ENCODE measurements at regions not wholly inside any gene's neighbourhood (a gene's known extent, or its start where the extent isn't known, plus 50 kb on each side); places are given as distances from the start of the nearest gene placed in this dataset.

DNA sequence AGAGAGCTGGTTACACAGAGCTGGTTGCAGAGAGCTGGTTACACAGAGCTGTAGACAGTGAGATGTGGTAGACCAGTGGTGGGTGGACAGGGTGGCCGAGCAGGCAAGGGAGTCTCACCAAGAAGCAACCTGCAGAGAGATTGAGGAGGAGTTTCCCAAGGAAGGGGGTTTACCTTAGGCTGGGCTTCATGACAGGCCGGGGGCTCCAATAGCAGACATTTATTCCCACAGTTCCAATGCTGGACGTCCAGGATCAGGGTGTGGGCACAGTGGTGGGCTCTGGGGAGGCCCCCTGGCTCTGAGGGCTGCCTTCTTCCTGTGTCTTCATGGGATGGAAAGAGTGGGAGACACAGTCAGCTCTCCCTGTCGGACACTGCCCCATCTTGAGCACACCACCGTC lies 386.9 kb upstream of the IRX4 start:
- H3K36me3 ChIP-seq (ENCODE audit: insufficient read depth, low read length) = no peaks in the 10 kb centered on the region
- no peaks in the 10 kb centered on the region for H3K4me1 ChIP-seq (ENCODE audit: insufficient read depth, low read length)
- no peaks in the 10 kb centered on the region for H3K27me3 ChIP-seq (ENCODE audit: control insufficient read depth in 1 of 2, insufficient read depth in 2 of 2, low read length in 2 of 2)
- no peak overlapping the region for H3K4me3 ChIP-seq (ENCODE audit: low read depth in 1 of 2, low read length in 2 of 2)
- H3K9me3 ChIP-seq (ENCODE audit: low read length) = no peaks in the 10 kb centered on the region
- no peak overlapping the region for H3K27ac ChIP-seq (ENCODE audit: low read depth, low read length)
- no peak overlapping the region for H3K9ac ChIP-seq (ENCODE audit: low read length)

DNA sequence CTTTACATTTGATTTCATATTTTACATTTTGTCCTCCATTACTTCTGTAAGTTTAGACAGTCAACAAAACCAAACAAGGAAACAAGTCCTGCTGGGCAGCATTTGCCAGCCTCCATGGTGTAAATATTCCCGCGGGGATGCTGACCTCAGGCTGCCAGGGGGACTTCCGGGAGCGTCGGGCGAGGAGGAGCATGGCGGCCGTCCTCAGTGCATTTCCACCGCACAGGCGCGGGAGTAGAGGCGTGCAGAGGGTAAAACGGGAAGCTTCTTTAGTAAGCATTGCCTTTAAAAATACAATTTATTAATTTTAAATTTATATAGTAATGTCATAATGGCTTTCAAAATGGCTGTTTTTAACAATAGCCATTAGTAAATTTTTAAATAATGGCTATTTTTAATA lies 385.3 kb upstream of the IRX4 start:
- Histone ChIP-seq H3K9me3 (ENCODE audit: low read length) (no peaks in the 10 kb centered on the region), H3K4me1 (ENCODE audit: insufficient read depth, low read length) (no peaks in the 10 kb centered on the region), H3K27me3 (ENCODE audit: control insufficient read depth in 1 of 2, insufficient read depth in 2 of 2, low read length in 2 of 2) (no peaks in the 10 kb centered on the region), H3K27ac (ENCODE audit: low read depth, low read length) (no peak overlapping the region), H3K9ac (ENCODE audit: low read length) (no peak overlapping the region), H3K4me3 (ENCODE audit: low read depth in 1 of 2, low read length in 2 of 2) (no peak overlapping the region), H3K36me3 (ENCODE audit: insufficient read depth, low read length) (no peaks in the 10 kb centered on the region)

GRCh38 chr5:2266641-2267240 lies 384.0 kb upstream of the IRX4 start:
- no peak overlapping the region for H3K27ac ChIP-seq (ENCODE audit: low read depth, low read length)
- no peaks in the 10 kb centered on the region for H3K9me3 ChIP-seq (ENCODE audit: low read length)
- H3K4me1 ChIP-seq (ENCODE audit: insufficient read depth, low read length) = no peaks in the 10 kb centered on the region
- H3K4me3 ChIP-seq (ENCODE audit: low read depth in 1 of 2, low read length in 2 of 2) = no peak overlapping the region
- no peaks in the 10 kb centered on the region for H3K36me3 ChIP-seq (ENCODE audit: insufficient read depth, low read length)
- H3K9ac ChIP-seq (ENCODE audit: low read length) = no peak overlapping the region
- H3K27me3 ChIP-seq (ENCODE audit: control insufficient read depth in 1 of 2, insufficient read depth in 2 of 2, low read length in 2 of 2) = no peaks in the 10 kb centered on the region

- H3K4me1 ChIP-seq (ENCODE audit: insufficient read depth, low read length) = no peaks in the 10 kb centered on the region
- no peak overlapping the region for H3K9ac ChIP-seq (ENCODE audit: low read length)
- H3K36me3 ChIP-seq (ENCODE audit: insufficient read depth, low read length) = no peaks in the 10 kb centered on the region
- H3K9me3 ChIP-seq (ENCODE audit: low read length) = no peaks in the 10 kb centered on the region
- H3K27me3 ChIP-seq (ENCODE audit: control insufficient read depth in 1 of 2, insufficient read depth in 2 of 2, low read length in 2 of 2) = no peaks in the 10 kb centered on the region
- H3K27ac ChIP-seq (ENCODE audit: low read depth, low read length) = no peak overlapping the region
- H3K4me3 ChIP-seq (ENCODE audit: low read depth in 1 of 2, low read length in 2 of 2) = no peak overlapping the region
These were observed 382.6 kb upstream of the IRX4 start for GRCh38 chr5:2265341-2265740.

- Histone ChIP-seq H3K4me3 (ENCODE audit: low read depth in 1 of 2, low read length in 2 of 2) (no peak overlapping the region), H3K9ac (ENCODE audit: low read length) (no peak overlapping the region), H3K27ac (ENCODE audit: low read depth, low read length) (no peak overlapping the region), H3K36me3 (ENCODE audit: insufficient read depth, low read length) (no peaks in the 10 kb centered on the region), H3K4me1 (ENCODE audit: insufficient read depth, low read length) (no peaks in the 10 kb centered on the region), H3K27me3 (ENCODE audit: control insufficient read depth in 1 of 2, insufficient read depth in 2 of 2, low read length in 2 of 2) (no peaks in the 10 kb centered on the region), H3K9me3 (ENCODE audit: low read length) (no peaks in the 10 kb centered on the region)
These were observed 381.0 kb upstream of the IRX4 start for GRCh38 chr5:2263763-2264162.

DNA sequence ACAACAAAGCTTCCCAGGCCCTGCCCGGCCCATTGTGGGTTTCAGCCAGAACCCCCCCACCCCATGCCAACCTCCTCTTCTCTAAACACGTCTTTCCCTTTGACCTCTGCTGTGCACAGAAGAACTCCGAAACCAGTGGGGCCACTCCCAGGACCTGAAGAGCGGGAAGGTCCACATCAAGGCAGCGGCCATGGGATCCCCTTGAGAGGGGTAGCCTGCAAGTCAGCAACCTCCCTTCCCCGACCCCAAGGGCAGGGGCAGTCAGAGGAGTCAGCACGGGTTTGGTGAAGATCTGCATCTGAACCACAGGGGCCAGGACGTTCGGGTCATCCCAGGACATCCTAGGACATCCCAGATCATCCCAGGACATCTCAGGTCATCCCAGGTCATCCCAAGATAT lies 379.9 kb upstream of the IRX4 start:
- Histone ChIP-seq H3K9me3 (ENCODE audit: low read length) (no peaks in the 10 kb centered on the region), H3K36me3 (ENCODE audit: insufficient read depth, low read length) (no peaks in the 10 kb centered on the region), H3K27me3 (ENCODE audit: control insufficient read depth in 1 of 2, insufficient read depth in 2 of 2, low read length in 2 of 2) (no peaks in the 10 kb centered on the region), H3K27ac (ENCODE audit: low read depth, low read length) (no peak overlapping the region), H3K4me1 (ENCODE audit: insufficient read depth, low read length) (no peaks in the 10 kb centered on the region), H3K9ac (ENCODE audit: low read length) (no peak overlapping the region), H3K4me3 (ENCODE audit: low read depth in 1 of 2, low read length in 2 of 2) (no peak overlapping the region)

- Histone ChIP-seq H3K9me3 (ENCODE audit: low read length) (no peaks in the 10 kb centered on the region), H3K9ac (ENCODE audit: low read length) (no peak overlapping the region), H3K27me3 (ENCODE audit: control insufficient read depth in 1 of 2, insufficient read depth in 2 of 2, low read length in 2 of 2) (no peaks in the 10 kb centered on the region), H3K27ac (ENCODE audit: low read depth, low read length) (no peak overlapping the region), H3K4me3 (ENCODE audit: low read depth in 1 of 2, low read length in 2 of 2) (no peak overlapping the region), H3K4me1 (ENCODE audit: insufficient read depth, low read length) (no peaks in the 10 kb centered on the region), H3K36me3 (ENCODE audit: insufficient read depth, low read length) (no peaks in the 10 kb centered on the region)
These were observed 378.4 kb upstream of the IRX4 start for GRCh38 chr5:2261004-2261703.

- no peaks in the 10 kb centered on the region for H3K9me3 ChIP-seq (ENCODE audit: low read length)
- no peaks in the 10 kb centered on the region for H3K4me1 ChIP-seq (ENCODE audit: insufficient read depth, low read length)
- H3K9ac ChIP-seq (ENCODE audit: low read length) = no peak overlapping the region
- no peak overlapping the region for H3K4me3 ChIP-seq (ENCODE audit: low read depth in 1 of 2, low read length in 2 of 2)
- H3K27ac ChIP-seq (ENCODE audit: low read depth, low read length) = no peak overlapping the region
- H3K27me3 ChIP-seq (ENCODE audit: control insufficient read depth in 1 of 2, insufficient read depth in 2 of 2, low read length in 2 of 2) = no peaks in the 10 kb centered on the region
- H3K36me3 ChIP-seq (ENCODE audit: insufficient read depth, low read length) = no peaks in the 10 kb centered on the region
These were observed 377.7 kb upstream of the IRX4 start for GRCh38 chr5:2260211-2261003.

DNA sequence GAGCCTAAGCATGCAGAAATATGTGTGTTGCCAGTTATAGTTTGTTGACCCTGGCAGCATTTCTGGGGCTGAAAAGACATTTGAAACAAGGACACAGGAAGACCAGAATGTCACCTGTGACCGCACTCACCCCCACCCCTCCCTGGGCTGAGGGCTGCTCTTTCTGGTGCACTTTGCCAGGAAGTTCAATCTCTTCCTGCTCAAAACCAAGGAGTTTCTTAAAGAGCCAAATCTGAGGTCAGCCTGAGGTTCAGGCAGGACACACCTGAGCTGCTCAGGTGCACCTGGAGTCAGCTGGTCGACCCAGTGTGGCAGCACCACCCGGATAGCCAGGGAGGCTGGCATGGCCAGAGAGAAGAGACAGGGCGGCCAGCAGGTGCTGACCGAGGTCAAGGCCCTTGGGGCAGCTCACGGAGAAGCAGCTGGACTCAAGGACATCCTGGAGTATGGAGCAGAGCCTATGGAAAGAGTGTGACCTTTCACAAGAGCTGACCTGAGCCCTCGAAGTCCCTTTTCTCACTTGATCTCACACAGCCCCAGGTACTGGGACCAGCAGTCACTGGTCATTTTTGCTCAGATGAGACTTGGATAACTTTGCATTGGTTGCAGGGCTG lies 376.9 kb upstream of the IRX4 start:
- no peak overlapping the region for H3K27ac ChIP-seq (ENCODE audit: low read depth, low read length)
- H3K4me1 ChIP-seq (ENCODE audit: insufficient read depth, low read length) = no peaks in the 10 kb centered on the region
- H3K27me3 ChIP-seq (ENCODE audit: control insufficient read depth in 1 of 2, insufficient read depth in 2 of 2, low read length in 2 of 2) = no peaks in the 10 kb centered on the region
- H3K4me3 ChIP-seq (ENCODE audit: low read depth in 1 of 2, low read length in 2 of 2) = no peak overlapping the region
- H3K9me3 ChIP-seq (ENCODE audit: low read length) = no peaks in the 10 kb centered on the region
- H3K9ac ChIP-seq (ENCODE audit: low read length) = no peak overlapping the region
- H3K36me3 ChIP-seq (ENCODE audit: insufficient read depth, low read length) = no peaks in the 10 kb centered on the region

DNA sequence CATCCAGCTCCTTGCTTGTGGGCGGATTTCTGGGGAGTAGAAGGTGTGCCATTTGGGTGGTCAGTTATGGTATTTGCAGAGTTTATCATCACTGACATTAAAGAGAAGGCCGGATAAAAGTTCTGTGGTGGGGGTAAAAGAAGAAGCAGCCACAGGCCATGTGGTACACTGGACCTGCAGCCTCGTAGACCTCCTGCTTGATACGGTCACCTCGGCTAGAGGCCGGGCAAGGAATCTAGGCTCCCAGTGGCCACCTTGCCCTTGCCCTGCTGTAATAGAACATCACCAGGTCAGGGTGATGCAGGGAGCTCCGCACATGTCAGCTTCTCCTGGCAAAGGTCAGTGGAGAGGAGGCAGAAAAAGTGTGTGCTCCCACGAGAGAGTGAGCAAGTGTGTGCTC lies 376.1 kb upstream of the IRX4 start:
- Histone ChIP-seq H3K4me1 (ENCODE audit: insufficient read depth, low read length) (no peaks in the 10 kb centered on the region), H3K27ac (ENCODE audit: low read depth, low read length) (no peak overlapping the region), H3K9me3 (ENCODE audit: low read length) (no peaks in the 10 kb centered on the region), H3K4me3 (ENCODE audit: low read depth in 1 of 2, low read length in 2 of 2) (no peak overlapping the region), H3K36me3 (ENCODE audit: insufficient read depth, low read length) (no peaks in the 10 kb centered on the region), H3K9ac (ENCODE audit: low read length) (no peak overlapping the region), H3K27me3 (ENCODE audit: control insufficient read depth in 1 of 2, insufficient read depth in 2 of 2, low read length in 2 of 2) (no peaks in the 10 kb centered on the region)

- no peaks in the 10 kb centered on the region for H3K27me3 ChIP-seq (ENCODE audit: control insufficient read depth in 1 of 2, insufficient read depth in 2 of 2, low read length in 2 of 2)
- H3K9ac ChIP-seq (ENCODE audit: low read length) = no peak overlapping the region
- H3K4me1 ChIP-seq (ENCODE audit: insufficient read depth, low read length) = no peaks in the 10 kb centered on the region
- H3K36me3 ChIP-seq (ENCODE audit: insufficient read depth, low read length) = no peaks in the 10 kb centered on the region
- no peak overlapping the region for H3K4me3 ChIP-seq (ENCODE audit: low read depth in 1 of 2, low read length in 2 of 2)
- H3K27ac ChIP-seq (ENCODE audit: low read depth, low read length) = no peak overlapping the region
- H3K9me3 ChIP-seq (ENCODE audit: low read length) = no peaks in the 10 kb centered on the region
These were observed 374.9 kb upstream of the IRX4 start for GRCh38 chr5:2257326-2258244.
